T-helper 2 cell (primary cell): ENCODE measurements at regions not wholly inside any gene's neighbourhood (a gene's known extent, or its start where the extent isn't known, plus 50 kb on each side); places are given as distances from the start of the nearest gene placed in this dataset.
A peak's percentile ranks its signal among the peaks of the same experiment; 100 is the strongest.
"Not testable (repeated sequence)": the region's sequence is repeated elsewhere in the genome, so short reads cannot be mapped to it uniquely, and the experiment has no call there.

ENCODE experiments used
- DNase-seq, 5 experiments: peaks; one replicate each; pipeline versions ENCODE4 v3.0.0 to v3.0.0-alpha.2; 2012 to 2022

GRCh38 chr6:37580176-37580955 lies 80.7 kb upstream of the CCDC167 start:
- no peak for DNase-seq

GRCh38 chr6:37579444-37580067 lies 79.9 kb upstream of the CCDC167 start:
- no peak for DNase-seq

DNA sequence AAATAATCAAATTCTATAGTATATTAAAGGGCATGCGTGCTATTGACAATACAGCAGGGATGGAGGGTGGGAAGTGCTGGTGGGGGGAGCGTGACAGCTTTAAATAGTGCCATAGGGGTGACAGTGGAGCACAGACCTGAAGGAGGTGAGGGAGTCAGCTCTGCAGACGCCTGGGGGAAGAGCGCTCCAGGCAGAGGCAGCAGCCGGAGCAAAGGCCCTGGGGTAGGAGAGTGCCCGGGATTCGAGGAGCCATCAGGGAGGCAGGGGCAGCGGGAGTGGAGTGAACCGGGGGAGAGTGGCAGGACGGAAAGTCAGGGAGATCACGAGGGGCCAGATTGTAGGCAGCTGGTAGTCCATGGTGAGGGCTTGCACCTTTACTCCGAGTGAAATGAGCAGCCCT lies 78.4 kb upstream of the CCDC167 start:
- no peak for DNase-seq

DNA sequence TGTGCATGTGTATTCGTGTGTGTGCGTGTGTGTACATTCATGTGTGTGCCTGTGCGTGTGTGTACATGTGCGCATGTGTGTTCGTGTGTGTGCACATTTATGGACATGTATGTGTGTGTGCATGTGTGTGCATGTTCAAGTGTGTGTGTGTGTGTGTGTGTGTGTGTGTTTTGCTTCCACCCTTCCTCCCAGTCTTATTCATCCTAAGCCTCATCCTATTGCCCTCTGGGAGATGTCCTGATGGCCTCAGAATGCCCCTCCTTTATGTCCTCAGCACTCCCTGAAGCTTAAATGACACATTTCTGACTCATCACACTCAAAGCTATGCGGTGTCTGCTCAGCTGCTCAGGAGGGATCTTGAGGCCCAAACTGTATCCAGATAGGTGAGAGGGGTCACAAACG lies 76.6 kb upstream of the CCDC167 start:
- DNase-seq: no peak

GRCh38 chr6:37575221-37575620 lies 75.5 kb upstream of the CCDC167 start:
- no peak for DNase-seq

GRCh38 chr6:37572334-37572733 lies 72.6 kb upstream of the CCDC167 start:
- DNase-seq: no peak

DNA sequence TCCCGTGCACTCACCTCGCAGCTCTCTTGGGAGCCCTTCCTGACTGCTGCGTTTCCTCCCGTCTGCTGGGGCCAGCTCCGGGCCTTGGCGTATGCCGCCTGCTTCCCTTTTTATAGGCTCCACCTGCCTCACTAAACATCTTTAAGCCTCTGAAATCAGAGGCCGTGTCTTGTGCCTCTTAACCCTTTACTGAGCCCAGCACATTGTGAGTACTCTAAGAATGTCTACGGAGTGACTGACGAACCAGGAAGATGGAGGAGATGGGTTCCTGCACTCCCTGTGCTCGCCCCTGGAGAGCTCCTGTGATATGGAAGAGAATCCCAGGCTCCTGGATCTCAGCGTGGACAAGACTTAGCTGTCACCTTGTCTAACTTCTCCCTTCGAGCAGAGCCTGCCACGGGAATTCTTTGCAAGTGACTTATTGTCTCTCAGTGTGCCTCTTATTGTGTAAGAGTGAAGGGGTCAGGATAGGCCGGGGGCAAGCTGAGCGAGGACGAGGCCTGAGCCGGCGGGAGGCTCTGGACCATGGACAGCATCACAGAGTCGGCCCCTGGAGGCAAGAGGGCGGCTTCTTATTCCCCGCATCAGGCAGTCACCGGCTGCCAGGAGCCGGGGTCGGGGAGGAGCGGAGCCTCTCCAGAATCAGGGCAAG lies 70.9 kb upstream of the CCDC167 start:
- no peak for DNase-seq

DNA sequence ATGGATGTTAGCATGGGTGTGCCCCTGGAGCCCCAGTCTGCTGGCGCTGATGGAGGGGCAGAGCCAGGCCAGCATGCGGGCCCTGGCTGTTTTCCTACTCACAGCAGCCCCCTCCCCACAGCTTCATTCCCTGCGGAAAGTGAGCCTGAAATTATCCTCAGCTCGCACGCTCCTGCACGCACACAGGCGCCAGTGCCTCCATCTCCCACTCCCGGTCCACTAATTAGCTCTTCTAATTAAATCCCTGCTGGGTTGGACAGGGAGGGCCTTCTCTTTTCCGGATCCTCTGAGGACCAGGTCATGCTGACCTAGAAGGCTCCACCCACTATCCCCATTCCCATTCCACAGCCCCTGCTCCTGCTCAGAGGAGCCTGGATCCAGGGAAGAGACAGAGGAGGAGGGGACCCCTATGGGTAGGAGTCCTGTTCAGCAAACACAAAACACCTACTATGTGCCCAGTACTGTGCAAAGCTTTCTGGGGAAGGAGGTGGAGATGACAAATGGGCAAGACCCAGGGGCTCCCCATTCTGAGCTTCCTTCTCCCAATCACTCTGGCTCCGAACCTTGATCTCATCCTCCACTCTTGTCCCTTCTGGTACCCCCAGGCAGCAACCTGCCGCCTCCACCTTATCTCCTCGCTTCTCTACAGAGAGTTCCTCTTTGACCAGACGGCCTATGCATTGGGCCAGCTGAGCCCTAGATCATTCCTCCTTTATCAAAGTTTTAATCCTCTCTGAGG lies 70.2 kb upstream of the CCDC167 start:
- no peak for DNase-seq

DNA sequence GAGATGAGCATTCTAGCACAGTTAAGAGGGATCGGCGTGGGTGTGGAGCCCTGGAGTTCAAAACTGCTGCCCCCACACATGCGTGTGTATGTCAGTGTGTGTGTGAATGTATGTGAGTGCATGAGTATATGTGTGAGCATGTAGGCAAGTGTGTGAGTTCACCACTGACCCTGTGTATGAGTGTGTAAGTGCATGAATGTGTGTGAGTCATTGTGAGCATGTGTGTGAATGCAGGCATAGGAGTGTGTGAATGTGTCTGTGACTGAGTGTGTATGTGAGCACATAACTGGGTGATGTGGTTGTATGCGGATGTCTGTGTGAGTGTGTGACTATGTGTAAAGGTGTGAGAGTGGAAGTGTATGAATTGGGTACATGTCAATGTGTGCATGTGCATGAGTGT lies 69.6 kb upstream of the CCDC167 start:
- DNase-seq: no peak

DNA sequence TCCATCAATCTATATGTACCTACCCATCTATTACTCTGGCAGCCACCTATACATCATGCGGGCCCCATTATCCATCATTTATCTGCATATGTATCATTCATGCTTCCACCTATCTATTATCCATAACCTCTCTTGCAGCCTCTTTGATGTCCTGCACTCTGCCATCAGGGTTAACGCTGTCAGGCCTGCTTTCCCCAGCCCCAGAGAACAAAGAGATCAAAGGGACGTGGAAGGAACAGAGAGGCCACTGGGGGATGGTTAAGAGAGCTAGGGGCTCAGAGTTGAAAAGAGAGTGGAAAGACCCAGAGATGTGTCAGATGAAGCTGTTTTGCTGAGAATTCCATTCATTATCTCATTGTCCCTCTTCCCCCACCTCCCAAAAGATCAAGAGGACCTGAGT lies 67.3 kb upstream of the CCDC167 start:
- DNase-seq: no peak

DNA sequence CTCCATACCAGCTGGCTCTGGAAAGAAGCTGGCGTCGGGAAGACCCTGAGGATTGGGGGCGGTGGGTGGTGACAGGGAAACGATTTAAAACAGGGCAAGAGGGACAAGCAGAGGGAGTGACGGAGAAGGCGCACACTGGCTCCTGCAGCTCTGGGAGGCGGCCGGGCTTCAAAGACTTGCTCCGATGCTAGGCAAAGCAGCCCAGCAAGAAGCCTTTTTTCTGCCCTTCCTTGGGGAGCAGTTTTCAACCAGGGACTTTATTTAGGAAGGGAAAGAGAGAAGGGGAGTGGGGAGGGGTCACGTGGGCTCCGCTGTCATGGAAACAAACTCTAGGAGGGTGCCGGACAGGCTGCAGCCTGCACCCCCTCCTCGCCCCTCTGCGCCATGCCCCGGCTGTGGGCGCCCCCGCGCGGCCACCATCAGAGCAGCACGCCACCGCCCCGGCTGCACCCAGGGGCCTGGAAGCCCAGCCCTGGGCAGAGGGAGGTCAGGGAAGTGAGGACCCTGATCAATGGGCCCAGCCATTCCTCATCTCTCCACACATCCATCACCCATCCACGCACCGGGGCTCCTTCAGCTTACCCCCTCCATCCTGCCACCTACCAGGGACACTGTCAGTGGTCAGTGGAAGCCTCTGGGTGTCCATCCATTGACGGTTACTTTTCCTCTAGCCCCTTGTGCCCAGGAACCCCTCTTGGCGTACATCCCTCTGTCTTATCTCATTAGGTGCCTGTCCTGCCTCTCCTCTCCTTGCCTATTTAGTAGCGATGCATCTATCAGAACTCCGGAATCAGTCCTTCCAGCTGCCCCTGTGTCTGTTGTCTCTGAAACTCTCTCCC lies 66.6 kb upstream of the CCDC167 start:
- DNase-seq: peak; percentile 50 to 62 (median 61)

DNA sequence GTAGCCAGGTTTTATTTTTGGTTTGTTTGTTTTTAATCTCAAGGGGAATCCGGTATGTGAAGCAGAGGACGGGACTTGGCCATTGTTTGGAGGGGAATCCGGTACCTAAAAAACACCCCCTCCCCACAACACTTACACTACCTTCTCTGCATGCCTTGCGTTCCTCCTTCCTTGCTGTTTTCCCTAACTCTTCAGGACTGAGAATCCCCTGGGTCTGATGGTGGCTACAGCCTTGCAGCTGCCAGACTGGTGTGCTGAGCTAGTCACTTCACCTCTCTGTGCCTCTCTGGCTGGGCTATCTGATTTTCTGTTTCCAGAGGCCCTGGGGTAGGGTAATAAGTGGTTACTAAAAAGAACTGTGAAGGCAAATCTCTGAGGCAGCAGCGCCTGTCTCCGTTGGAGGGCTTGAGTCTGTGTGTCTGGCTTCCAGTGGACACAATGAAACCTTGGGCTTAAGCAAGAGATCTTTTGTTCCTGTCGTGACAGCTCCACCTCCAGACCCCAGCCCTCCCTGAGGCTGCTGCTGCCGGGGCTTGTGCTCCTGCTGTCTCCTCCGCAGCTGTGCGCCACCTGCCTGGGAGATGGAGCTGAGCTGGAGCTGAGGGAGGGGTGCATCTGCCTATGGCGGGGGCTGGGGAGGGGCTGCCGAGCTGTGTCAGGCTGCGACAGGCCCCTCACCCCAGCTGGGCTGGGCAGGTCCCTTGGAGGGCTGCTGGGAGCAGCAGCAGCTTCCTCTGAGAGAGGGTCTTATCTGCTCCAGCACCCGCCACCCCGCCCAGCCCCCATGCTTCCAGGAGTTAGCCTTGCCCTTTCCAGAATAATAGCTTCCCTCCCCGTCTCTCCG lies 65.8 kb upstream of the CCDC167 start:
- DNase-seq: no peak

DNA sequence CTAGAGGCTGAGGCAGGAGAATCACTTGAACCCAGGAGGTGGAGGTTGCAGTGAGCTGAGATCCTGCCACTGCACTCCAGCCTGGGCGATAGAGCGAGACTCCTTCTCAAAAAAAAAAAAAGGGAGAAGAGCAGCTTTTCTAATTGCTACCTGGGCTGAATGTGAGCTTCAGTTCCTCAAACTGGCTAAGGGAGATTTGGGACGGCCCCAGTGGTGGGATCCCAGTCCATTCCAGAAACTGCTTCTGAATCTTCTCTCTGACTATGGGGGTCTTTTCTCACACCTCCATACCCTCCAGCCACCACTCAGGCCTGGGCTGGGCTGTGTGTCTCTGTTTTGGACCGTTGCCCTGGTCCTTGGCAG lies 63.2 kb upstream of the CCDC167 start:
- DNase-seq: not testable (repeated sequence)

DNA sequence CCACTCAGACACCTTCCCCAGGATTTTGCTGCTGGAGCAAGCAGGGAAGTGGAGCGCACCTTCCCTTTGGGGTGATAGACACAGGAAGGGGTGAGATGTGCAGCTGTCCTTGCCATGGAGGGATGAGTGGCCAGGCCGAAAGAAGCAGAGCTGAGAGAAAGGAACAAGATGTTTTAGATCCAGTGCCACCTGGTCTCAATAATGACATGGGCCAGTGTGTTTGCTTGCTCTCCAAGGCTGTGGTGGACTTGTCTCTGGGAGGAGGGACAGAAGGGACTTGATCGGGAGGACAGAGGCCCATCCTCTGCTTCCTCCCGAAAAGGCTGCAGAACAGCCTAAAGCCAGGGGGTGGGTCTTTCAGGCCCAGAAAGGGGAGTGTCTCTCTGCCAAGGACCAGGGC lies 61.7 kb upstream of the CCDC167 start:
- no peak for DNase-seq

DNA sequence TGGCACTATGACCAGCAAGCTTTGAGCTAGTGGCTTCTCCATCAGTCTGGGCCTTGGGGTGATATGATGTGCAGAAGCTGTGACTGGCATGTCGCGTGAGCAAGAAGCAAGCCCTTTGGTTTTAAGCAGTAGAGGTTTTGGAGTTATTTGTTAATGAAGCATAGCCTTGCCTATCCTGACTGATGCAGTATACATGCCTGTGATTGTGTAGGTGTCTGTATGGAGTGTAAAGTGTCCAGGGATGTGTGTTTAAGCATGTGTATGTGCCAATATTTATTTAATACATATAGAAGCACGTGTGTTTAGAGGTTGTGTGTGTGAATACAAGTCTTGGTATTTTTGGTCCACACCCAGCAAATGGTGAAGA lies 61.0 kb upstream of the CCDC167 start:
- no peak for DNase-seq

GRCh38 chr6:37559501-37559900 lies 59.8 kb upstream of the CCDC167 start:
- DNase-seq: no peak

DNA sequence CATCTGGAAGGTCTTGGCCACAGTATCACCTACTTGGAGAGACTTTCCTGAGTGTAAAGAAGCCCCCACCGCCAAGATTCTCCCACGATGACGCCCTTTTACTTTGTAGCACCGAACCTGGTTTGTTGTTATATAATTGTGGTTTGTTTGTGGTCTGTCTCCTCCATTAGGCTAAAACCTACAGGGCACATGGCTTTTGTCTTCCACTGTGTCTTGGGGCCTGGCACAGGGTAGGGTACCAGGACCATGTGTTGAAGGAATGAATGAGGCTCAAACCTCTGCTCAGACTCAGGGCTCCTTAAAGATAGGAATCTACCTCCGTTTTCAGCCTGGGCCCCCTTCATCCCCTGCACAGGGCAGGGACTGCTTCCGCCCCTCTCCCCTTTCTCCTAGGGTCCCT lies 59.4 kb upstream of the CCDC167 start:
- DNase-seq: no peak

- no peak for DNase-seq
Observed at GRCh38 chr6:37558646-37559045, 59.0 kb upstream of the CCDC167 start.

GRCh38 chr6:37558168-37558567 lies 58.5 kb upstream of the CCDC167 start:
- DNase-seq: no peak

GRCh38 chr6:37557645-37558114 lies 58.0 kb upstream of the CCDC167 start:
- DNase-seq: no peak

GRCh38 chr6:37556881-37557644 lies 57.4 kb upstream of the CCDC167 start:
- no peak for DNase-seq
